ENCODE measurements at regions not wholly inside any gene's neighbourhood (a gene's known extent, or its start where the extent isn't known, plus 50 kb on each side); places are given as distances from the start of the nearest gene placed in this dataset.
A peak's percentile ranks its signal among the peaks of the same experiment; 100 is the strongest.

DNA sequence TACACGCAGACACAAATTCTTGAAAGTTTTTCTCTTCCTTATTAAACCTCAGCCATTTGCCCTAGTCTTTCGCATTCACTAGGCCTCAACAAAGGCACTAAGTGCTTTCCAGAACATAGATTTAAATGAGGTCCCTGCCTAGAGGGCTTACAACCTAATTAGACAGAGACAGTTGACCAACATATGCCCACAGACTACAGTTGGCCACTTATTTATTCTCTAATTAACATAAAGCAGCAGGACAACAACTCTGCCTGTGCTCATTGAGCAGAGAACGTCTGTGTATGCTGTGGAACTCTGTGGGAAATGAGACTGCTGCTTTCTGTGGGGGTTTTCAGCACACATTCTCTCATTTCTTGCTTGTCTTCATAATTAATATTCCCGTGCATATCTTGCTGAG lies 303.0 kb upstream of the TACR3 start:
- H3K4me3 ChIP-seq (ENCODE audit: severe bottlenecking): no peak overlapping the region
- no peaks in the 10 kb centered on the region for H3K36me3 ChIP-seq (ENCODE audit: low read depth)
- no peaks in the 10 kb centered on the region for H3K9me3 ChIP-seq (ENCODE audit: severe bottlenecking)
- no peak overlapping the region for H3K27ac ChIP-seq (ENCODE audit: poor library complexity, severe bottlenecking)
- TF ChIP-seq, protein P1, sequence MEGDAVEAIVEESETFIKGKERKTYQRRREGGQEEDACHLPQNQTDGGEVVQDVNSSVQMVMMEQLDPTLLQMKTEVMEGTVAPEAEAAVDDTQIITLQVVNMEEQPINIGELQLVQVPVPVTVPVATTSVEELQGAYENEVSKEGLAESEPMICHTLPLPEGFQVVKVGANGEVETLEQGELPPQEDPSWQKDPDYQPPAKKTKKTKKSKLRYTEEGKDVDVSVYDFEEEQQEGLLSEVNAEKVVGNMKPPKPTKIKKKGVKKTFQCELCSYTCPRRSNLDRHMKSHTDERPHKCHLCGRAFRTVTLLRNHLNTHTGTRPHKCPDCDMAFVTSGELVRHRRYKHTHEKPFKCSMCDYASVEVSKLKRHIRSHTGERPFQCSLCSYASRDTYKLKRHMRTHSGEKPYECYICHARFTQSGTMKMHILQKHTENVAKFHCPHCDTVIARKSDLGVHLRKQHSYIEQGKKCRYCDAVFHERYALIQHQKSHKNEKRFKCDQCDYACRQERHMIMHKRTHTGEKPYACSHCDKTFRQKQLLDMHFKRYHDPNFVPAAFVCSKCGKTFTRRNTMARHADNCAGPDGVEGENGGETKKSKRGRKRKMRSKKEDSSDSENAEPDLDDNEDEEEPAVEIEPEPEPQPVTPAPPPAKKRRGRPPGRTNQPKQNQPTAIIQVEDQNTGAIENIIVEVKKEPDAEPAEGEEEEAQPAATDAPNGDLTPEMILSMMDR (IDR thresholded peaks at IDR 0.05; ENCODE audit: poor library complexity, severe bottlenecking): no peak
- DNase-seq (ENCODE audit: low spot score): no peak
- ATAC-seq (ENCODE audit: low read depth): no peak
- no peaks in the 10 kb centered on the region for H3K27me3 ChIP-seq (ENCODE audit: insufficient read depth, poor library complexity, severe bottlenecking)
- H3K4me1 ChIP-seq (ENCODE audit: insufficient read depth, poor library complexity, severe bottlenecking): no peaks in the 10 kb centered on the region

DNA sequence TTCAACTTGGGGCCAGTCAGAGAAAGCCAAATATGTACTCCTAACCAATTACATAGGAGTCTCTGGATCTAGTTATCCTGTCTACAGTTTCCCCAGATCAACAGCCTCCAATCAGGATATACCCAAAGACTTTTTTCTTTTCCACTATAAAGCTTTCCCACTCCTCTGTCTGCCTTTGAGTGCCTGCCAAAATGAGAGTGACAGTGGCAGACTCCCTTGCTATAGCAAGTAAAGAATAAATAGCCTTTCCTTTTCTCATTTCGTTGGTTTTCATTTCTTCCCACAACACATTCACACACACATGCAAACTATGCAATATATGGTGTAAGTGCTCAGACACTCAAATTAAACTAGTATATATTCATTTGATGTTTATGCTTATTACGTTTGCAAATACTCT lies 302.4 kb upstream of the TACR3 start:
- Histone ChIP-seq H3K9me3 (ENCODE audit: severe bottlenecking) (no peaks in the 10 kb centered on the region), H3K27me3 (ENCODE audit: insufficient read depth, poor library complexity, severe bottlenecking) (no peaks in the 10 kb centered on the region), H3K4me3 (ENCODE audit: severe bottlenecking) (no peak overlapping the region), H3K36me3 (ENCODE audit: low read depth) (no peaks in the 10 kb centered on the region), H3K4me1 (ENCODE audit: insufficient read depth, poor library complexity, severe bottlenecking) (no peaks in the 10 kb centered on the region), H3K27ac (ENCODE audit: poor library complexity, severe bottlenecking) (no peak overlapping the region)
- TF ChIP-seq, protein P1 (IDR thresholded peaks at IDR 0.05; ENCODE audit: poor library complexity, severe bottlenecking): no peak
- ATAC-seq (ENCODE audit: low read depth): no peak
- DNase-seq (ENCODE audit: low spot score): no peak

DNA sequence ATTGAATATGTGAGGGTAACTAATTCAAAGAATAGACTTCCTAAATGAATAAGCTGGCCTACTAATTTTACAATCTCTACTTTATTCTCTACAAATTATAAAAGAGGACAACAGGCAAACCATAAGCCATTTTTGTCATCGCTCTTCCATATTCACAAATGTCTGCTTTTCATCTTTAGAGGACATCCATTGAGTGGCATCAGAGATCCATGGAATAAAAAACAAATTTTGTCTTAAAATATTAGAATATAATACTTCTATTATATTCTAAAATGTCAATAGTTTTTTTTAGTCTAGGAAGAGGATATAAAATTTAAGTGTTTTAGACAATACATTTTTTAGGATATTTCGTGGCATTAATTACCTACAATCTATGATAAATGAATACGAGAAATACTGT lies 300.9 kb upstream of the TACR3 start:
- Histone ChIP-seq H3K36me3 (ENCODE audit: low read depth) (no peaks in the 10 kb centered on the region), H3K27me3 (ENCODE audit: insufficient read depth, poor library complexity, severe bottlenecking) (no peaks in the 10 kb centered on the region), H3K4me1 (ENCODE audit: insufficient read depth, poor library complexity, severe bottlenecking) (no peaks in the 10 kb centered on the region), H3K4me3 (ENCODE audit: severe bottlenecking) (no peak overlapping the region), H3K27ac (ENCODE audit: poor library complexity, severe bottlenecking) (no peak overlapping the region), H3K9me3 (ENCODE audit: severe bottlenecking) (no peaks in the 10 kb centered on the region)
- no peak for DNase-seq (ENCODE audit: low spot score)
- ATAC-seq (ENCODE audit: low read depth): no peak
- TF ChIP-seq, protein P1 (IDR thresholded peaks at IDR 0.05; ENCODE audit: poor library complexity, severe bottlenecking): no peak

DNA sequence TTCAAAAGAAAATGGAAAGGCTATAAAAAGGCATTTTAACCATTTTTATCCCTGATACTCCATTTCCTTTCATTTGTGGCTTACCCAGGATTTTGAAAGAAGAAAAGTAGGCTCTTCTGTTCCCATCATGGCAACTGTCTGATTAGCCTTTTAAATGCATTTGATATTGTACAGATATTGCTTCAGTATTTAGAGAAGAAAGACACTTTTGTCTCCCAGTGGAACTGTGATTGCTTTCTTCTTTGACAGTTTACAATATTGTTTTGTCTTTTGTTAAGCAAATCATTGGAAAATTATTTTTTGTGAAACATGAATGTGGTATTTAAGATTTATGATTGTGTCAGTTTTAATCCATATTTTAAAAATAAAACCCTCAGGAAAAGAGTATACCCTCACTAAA lies 297.4 kb upstream of the TACR3 start:
- no peak for ATAC-seq (ENCODE audit: low read depth)
- no peaks in the 10 kb centered on the region for H3K36me3 ChIP-seq (ENCODE audit: low read depth)
- H3K27me3 ChIP-seq (ENCODE audit: insufficient read depth, poor library complexity, severe bottlenecking): no peaks in the 10 kb centered on the region
- no peaks in the 10 kb centered on the region for H3K4me1 ChIP-seq (ENCODE audit: insufficient read depth, poor library complexity, severe bottlenecking)
- TF ChIP-seq, protein P1 (IDR thresholded peaks at IDR 0.05; ENCODE audit: poor library complexity, severe bottlenecking): no peak
- no peaks in the 10 kb centered on the region for H3K9me3 ChIP-seq (ENCODE audit: severe bottlenecking)
- no peak overlapping the region for H3K4me3 ChIP-seq (ENCODE audit: severe bottlenecking)
- no peak overlapping the region for H3K27ac ChIP-seq (ENCODE audit: poor library complexity, severe bottlenecking)
- no peak for DNase-seq (ENCODE audit: low spot score)

DNA sequence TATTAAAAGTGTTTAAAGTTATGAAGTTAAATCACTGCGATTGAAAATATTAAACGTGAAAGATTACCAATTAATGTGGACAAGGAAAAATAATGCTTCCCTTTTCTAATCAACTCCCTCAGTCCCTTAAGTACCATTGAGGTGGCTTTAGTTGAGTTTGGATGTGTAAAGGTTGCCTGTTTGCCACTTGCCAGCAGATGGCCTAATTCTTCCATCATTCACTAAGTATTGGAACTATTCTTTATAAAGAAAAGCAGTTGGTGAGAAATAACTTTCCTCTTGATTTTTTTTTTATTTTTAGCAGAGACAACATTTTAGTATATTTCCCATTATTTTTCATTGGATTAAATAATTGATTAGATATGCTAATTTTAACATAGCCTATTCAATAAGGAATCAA lies 295.9 kb upstream of the TACR3 start:
- no peaks in the 10 kb centered on the region for H3K9me3 ChIP-seq (ENCODE audit: severe bottlenecking)
- H3K27ac ChIP-seq (ENCODE audit: poor library complexity, severe bottlenecking): no peak overlapping the region
- TF ChIP-seq, protein P1 (IDR thresholded peaks at IDR 0.05; ENCODE audit: poor library complexity, severe bottlenecking): peak; percentile 55
- DNase-seq (ENCODE audit: low spot score): no peak
- no peaks in the 10 kb centered on the region for H3K27me3 ChIP-seq (ENCODE audit: insufficient read depth, poor library complexity, severe bottlenecking)
- no peaks in the 10 kb centered on the region for H3K4me1 ChIP-seq (ENCODE audit: insufficient read depth, poor library complexity, severe bottlenecking)
- no peak overlapping the region for H3K4me3 ChIP-seq (ENCODE audit: severe bottlenecking)
- no peaks in the 10 kb centered on the region for H3K36me3 ChIP-seq (ENCODE audit: low read depth)
- ATAC-seq (ENCODE audit: low read depth): no peak; the same call in 2 of the 3 replicates
